Fibroblast of mammary gland (primary cell): ENCODE measurements at regions not wholly inside any gene's neighbourhood (a gene's known extent, or its start where the extent isn't known, plus 50 kb on each side); places are given as distances from the start of the nearest gene placed in this dataset.

Source experiments
- DNase-seq: peaks from one replicate; pipeline ENCODE4 v3.0.0-alpha.2; 2010; ENCODE audit warnings: low read depth
- H3K4me3 ChIP-seq: 2 replicates; pipeline ENCODE4 v1.5.1; 2011; ENCODE audit warnings: low read depth, mild to moderate bottlenecking, low read length, moderate library complexity; ENCODE audit not compliant: control insufficient read depth
- TF ChIP-seq, protein P1 (sequence below): conservative IDR thresholded peaks from 2 replicates; pipeline ENCODE4 v1.5.1; 2011; ENCODE audit warnings: low read depth, low read length, inconsistent platforms; ENCODE audit not compliant: control insufficient read depth, insufficient read depth

DNA sequence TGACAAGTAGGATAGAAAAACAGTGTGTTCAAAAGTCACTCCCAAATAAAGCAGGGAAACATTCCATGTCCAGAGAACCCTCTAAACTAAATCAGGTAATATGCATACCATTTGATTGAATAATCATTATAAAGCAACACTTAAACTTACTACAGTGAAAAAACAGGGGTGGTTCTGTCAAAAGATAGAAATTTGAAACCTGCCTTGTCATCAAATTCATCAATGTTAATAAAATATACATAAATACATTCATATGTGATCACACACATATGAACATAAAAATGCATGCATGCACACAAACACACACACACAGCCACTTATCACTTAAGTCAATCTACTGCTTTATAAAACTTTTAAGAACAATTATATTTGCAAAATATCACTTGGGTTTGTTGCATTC is 485.8 kb upstream of the TECRL start:
- TF ChIP-seq, protein P1, sequence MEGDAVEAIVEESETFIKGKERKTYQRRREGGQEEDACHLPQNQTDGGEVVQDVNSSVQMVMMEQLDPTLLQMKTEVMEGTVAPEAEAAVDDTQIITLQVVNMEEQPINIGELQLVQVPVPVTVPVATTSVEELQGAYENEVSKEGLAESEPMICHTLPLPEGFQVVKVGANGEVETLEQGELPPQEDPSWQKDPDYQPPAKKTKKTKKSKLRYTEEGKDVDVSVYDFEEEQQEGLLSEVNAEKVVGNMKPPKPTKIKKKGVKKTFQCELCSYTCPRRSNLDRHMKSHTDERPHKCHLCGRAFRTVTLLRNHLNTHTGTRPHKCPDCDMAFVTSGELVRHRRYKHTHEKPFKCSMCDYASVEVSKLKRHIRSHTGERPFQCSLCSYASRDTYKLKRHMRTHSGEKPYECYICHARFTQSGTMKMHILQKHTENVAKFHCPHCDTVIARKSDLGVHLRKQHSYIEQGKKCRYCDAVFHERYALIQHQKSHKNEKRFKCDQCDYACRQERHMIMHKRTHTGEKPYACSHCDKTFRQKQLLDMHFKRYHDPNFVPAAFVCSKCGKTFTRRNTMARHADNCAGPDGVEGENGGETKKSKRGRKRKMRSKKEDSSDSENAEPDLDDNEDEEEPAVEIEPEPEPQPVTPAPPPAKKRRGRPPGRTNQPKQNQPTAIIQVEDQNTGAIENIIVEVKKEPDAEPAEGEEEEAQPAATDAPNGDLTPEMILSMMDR = no peak
- no peak overlapping the region for H3K4me3 ChIP-seq
- DNase-seq = no peak

DNA sequence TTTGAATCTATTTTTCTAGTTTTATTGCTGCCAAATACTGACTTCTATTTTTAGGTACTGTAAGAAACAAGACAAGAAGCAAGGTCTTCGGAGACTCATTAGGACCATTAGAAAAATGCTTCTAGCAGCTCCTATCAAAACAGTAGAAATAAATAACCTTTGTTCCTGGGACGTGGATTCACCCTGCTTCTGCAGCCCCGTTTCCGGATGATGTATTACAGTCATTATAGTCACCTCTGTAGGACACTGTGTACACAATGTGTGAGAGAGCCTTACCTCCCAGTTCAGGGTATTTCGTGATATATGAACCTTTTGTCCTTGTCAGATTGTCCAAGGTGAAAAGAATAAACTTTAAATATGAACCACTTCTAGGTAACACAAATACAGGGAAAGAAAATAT is 484.0 kb upstream of the TECRL start:
- no peak overlapping the region for H3K4me3 ChIP-seq
- DNase-seq = no peak
- TF ChIP-seq, protein P1 = no peak

DNA sequence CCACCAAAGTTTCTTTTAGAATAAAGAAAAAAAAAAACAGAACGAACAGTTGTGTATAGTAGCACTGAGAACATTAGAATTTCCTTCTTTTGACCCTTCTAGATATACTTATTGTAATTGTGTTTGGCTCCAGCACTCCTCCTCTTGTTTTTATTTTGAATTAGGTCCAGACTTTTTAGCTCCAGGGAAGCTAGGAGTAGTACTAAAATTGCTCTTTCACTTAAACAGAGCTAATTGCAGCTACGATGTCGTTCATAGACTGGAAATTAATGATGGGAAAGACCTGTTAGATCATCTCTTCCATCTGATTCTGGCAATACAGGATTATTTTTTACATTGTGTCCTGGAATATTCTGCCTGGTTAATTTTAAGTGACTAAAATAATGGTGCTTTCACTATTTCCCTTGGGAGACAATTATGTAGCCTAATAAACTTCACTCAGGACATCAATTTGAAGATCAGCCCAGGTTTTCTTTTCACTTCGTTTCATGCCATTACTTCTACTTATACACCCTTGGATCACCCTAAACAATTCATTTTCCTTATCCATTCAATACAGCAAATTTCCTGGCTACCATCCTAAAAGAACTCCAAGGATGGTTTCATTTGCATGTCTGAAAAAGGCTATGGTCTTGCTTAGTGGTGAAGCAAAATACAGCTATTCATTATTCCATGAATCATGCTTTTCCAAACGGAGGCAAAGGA is 480.8 kb upstream of the TECRL start:
- no peak overlapping the region for H3K4me3 ChIP-seq
- no peak for DNase-seq

GRCh38 chr4:64883087-64883807 is 474.0 kb upstream of the TECRL start:
- TF ChIP-seq, protein P1 = no peak
- H3K4me3 ChIP-seq = no peak overlapping the region
- DNase-seq = no peak

More for the DNA sequence above, 480.8 kb upstream of the TECRL start:
- TF ChIP-seq, protein P1 = no peak

GRCh38 chr4:64882311-64883086 is 473.2 kb upstream of the TECRL start:
- DNase-seq = no peak
- no peak overlapping the region for H3K4me3 ChIP-seq
- TF ChIP-seq, protein P1 = no peak

DNA sequence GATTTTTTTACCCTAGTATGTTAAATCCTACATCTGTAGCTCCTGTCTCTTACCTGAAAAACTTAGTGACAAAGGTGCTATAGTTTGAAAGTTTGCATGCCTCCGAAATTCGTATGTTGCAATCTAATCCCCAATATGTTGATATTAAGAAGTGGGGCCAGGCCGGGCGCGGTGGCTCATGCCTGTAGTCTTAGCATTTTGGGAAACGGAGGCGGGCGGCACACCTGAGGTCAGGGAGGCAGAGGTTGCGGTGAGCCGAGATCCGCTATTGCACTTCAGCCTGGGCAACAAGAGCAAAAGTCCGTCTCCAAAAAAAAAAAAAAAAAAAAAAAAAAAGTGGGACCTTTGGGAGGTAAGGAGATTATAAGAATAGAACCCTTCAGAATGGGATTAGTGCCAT is 471.3 kb upstream of the TECRL start:
- no peak for DNase-seq
- TF ChIP-seq, protein P1 = no peak
- no peak overlapping the region for H3K4me3 ChIP-seq
